ENCODE measurements at regions not wholly inside any gene's neighbourhood (a gene's known extent, or its start where the extent isn't known, plus 50 kb on each side); places are given as distances from the start of the nearest gene placed in this dataset.

GRCh38 chr2:105646774-105647076, 98.0 kb upstream of the NCK2 start:
- no peak overlapping the region for H3K4me3 Mint-ChIP-seq

GRCh38 chr2:105645938-105646773, 98.6 kb upstream of the NCK2 start:
- H3K4me1 Mint-ChIP-seq (ENCODE audit: low read depth), result no peaks in the 10 kb centered on the region
- H3K27me3 Mint-ChIP-seq (ENCODE audit: low read depth), result peaks cover 10% of the 10 kb centered on the region
- no peak for DNase-seq
- H3K27ac Mint-ChIP-seq, result no peak overlapping the region
- POLR2A ChIA-PET, result no interaction called here
- no peak for ATAC-seq
- H3K4me3 Mint-ChIP-seq, result no peak overlapping the region
- no peaks in the 10 kb centered on the region for H3K36me3 Mint-ChIP-seq (ENCODE audit: low read depth)
- no peaks in the 10 kb centered on the region for H3K9me3 Mint-ChIP-seq (ENCODE audit: insufficient read depth)
- CTCF ChIA-PET, result no interaction called here

More at GRCh38 chr2:105646774-105647076, 98.0 kb upstream of the NCK2 start:
- CTCF ChIA-PET, result no interaction called here
- Mint-ChIP-seq H3K4me1 (ENCODE audit: low read depth) (no peaks in the 10 kb centered on the region), H3K27ac (no peak overlapping the region), H3K36me3 (ENCODE audit: low read depth) (no peaks in the 10 kb centered on the region), H3K9me3 (ENCODE audit: insufficient read depth) (no peaks in the 10 kb centered on the region), H3K27me3 (ENCODE audit: low read depth) (peaks cover 10% of the 10 kb centered on the region)
- ATAC-seq (no peak), DNase-seq (no peak)
- POLR2A ChIA-PET, result no interaction called here

- ChIA-PET CTCF (no interaction called here), POLR2A (no interaction called here)
- Mint-ChIP-seq H3K27me3 (ENCODE audit: low read depth) (peaks cover 10% of the 10 kb centered on the region), H3K4me3 (no peak overlapping the region), H3K36me3 (ENCODE audit: low read depth) (no peaks in the 10 kb centered on the region), H3K4me1 (ENCODE audit: low read depth) (no peaks in the 10 kb centered on the region), H3K9me3 (ENCODE audit: insufficient read depth) (no peaks in the 10 kb centered on the region), H3K27ac (no peak overlapping the region)
- no peak for DNase-seq
- no peak for ATAC-seq
These were observed 99.4 kb upstream of the NCK2 start for GRCh38 chr2:105645031-105645937.

GRCh38 chr2:105644174-105644980, 100.3 kb upstream of the NCK2 start:
- H3K4me3 Mint-ChIP-seq, result no peak overlapping the region
- peaks cover 10% of the 10 kb centered on the region for H3K27me3 Mint-ChIP-seq (ENCODE audit: low read depth)
- H3K4me1 Mint-ChIP-seq (ENCODE audit: low read depth), result no peaks in the 10 kb centered on the region
- CTCF ChIA-PET, result no interaction called here
- H3K36me3 Mint-ChIP-seq (ENCODE audit: low read depth), result no peaks in the 10 kb centered on the region
- DNase-seq, result no peak
- POLR2A ChIA-PET, result no interaction called here
- no peak for ATAC-seq
- no peaks in the 10 kb centered on the region for H3K9me3 Mint-ChIP-seq (ENCODE audit: insufficient read depth)
- no peak overlapping the region for H3K27ac Mint-ChIP-seq

- ChIA-PET CTCF (no interaction called here), POLR2A (no interaction called here)
- ATAC-seq (no peak), DNase-seq (no peak)
- H3K27ac Mint-ChIP-seq, result no peak overlapping the region
- H3K9me3 Mint-ChIP-seq (ENCODE audit: insufficient read depth), result no peaks in the 10 kb centered on the region
- H3K27me3 Mint-ChIP-seq (ENCODE audit: low read depth), result peaks cover 7% of the 10 kb centered on the region
- H3K4me1 Mint-ChIP-seq (ENCODE audit: low read depth), result no peaks in the 10 kb centered on the region
- no peaks in the 10 kb centered on the region for H3K36me3 Mint-ChIP-seq (ENCODE audit: low read depth)
- no peak overlapping the region for H3K4me3 Mint-ChIP-seq
These were observed 101.1 kb upstream of the NCK2 start for GRCh38 chr2:105643405-105644173.

- H3K36me3 Mint-ChIP-seq (ENCODE audit: low read depth), result no peaks in the 10 kb centered on the region
- no peak overlapping the region for H3K4me3 Mint-ChIP-seq
- ATAC-seq (no peak), DNase-seq (no peak)
- no peaks in the 10 kb centered on the region for H3K9me3 Mint-ChIP-seq (ENCODE audit: insufficient read depth)
- H3K4me1 Mint-ChIP-seq (ENCODE audit: low read depth), result no peaks in the 10 kb centered on the region
- no peak overlapping the region for H3K27ac Mint-ChIP-seq
- peaks cover 7% of the 10 kb centered on the region for H3K27me3 Mint-ChIP-seq (ENCODE audit: low read depth)
- ChIA-PET POLR2A (no interaction called here), CTCF (interaction anchor here (1.6 kb wide), 1 partner anchor 29 kb away, joined by 3 read pairs; no protein-coding TSS in a partner anchor)
These were observed 103.3 kb upstream of the NCK2 start for GRCh38 chr2:105641389-105641811.

GRCh38 chr2:105640246-105640645, 104.5 kb upstream of the NCK2 start:
- DNase-seq, result no peak
- ChIA-PET CTCF (interaction anchor here (1.6 kb wide), 1 partner anchor 30 kb away, joined by 3 read pairs; no protein-coding TSS in a partner anchor), POLR2A (no interaction called here)
- Mint-ChIP-seq H3K27me3 (ENCODE audit: low read depth) (peaks cover 5% of the 10 kb centered on the region), H3K36me3 (ENCODE audit: low read depth) (no peaks in the 10 kb centered on the region), H3K4me3 (no peak overlapping the region), H3K27ac (no peak overlapping the region), H3K9me3 (ENCODE audit: insufficient read depth) (no peaks in the 10 kb centered on the region), H3K4me1 (ENCODE audit: low read depth) (no peaks in the 10 kb centered on the region)
- ATAC-seq, result no peak

GRCh38 chr2:105636109-105636740, 108.5 kb upstream of the NCK2 start:
- Mint-ChIP-seq H3K36me3 (ENCODE audit: low read depth) (no peaks in the 10 kb centered on the region), H3K27ac (no peak overlapping the region), H3K9me3 (ENCODE audit: insufficient read depth) (no peaks in the 10 kb centered on the region), H3K4me3 (no peak overlapping the region), H3K27me3 (ENCODE audit: low read depth) (peaks cover 5% of the 10 kb centered on the region), H3K4me1 (ENCODE audit: low read depth) (no peaks in the 10 kb centered on the region)
- CTCF ChIA-PET, result no interaction called here
- DNase-seq, result no peak
- ATAC-seq, result no peak
- POLR2A ChIA-PET, result no interaction called here

GRCh38 chr2:105635564-105635963, 109.1 kb upstream of the NCK2 start:
- no peak for ATAC-seq
- ChIA-PET POLR2A (no interaction called here), CTCF (no interaction called here)
- Mint-ChIP-seq H3K9me3 (ENCODE audit: insufficient read depth) (no peaks in the 10 kb centered on the region), H3K27ac (no peak overlapping the region), H3K36me3 (ENCODE audit: low read depth) (no peaks in the 10 kb centered on the region), H3K4me3 (no peak overlapping the region), H3K27me3 (ENCODE audit: low read depth) (peaks cover 5% of the 10 kb centered on the region), H3K4me1 (ENCODE audit: low read depth) (no peaks in the 10 kb centered on the region)
- no peak for DNase-seq

- DNase-seq (no peak), ATAC-seq (no peak)
- POLR2A ChIA-PET, result no interaction called here
- Mint-ChIP-seq H3K36me3 (ENCODE audit: low read depth) (no peaks in the 10 kb centered on the region), H3K27ac (no peak overlapping the region), H3K4me1 (ENCODE audit: low read depth) (peaks cover 6% of the 10 kb centered on the region), H3K9me3 (ENCODE audit: insufficient read depth) (no peaks in the 10 kb centered on the region), H3K27me3 (ENCODE audit: low read depth) (peaks cover 5% of the 10 kb centered on the region), H3K4me3 (no peak overlapping the region)
- CTCF ChIA-PET, result no interaction called here
These were observed 110.5 kb upstream of the NCK2 start for GRCh38 chr2:105634198-105634597.

GRCh38 chr2:105631922-105632321, 112.8 kb upstream of the NCK2 start:
- no peaks in the 10 kb centered on the region for H3K36me3 Mint-ChIP-seq (ENCODE audit: low read depth)
- ChIA-PET CTCF (no interaction called here), POLR2A (interaction anchor here (0.6 kb wide), 1 partner anchor 224 kb away, joined by 3 read pairs; no protein-coding TSS in a partner anchor)
- peaks cover 10% of the 10 kb centered on the region for H3K27me3 Mint-ChIP-seq (ENCODE audit: low read depth)
- H3K4me3 Mint-ChIP-seq, result no peak overlapping the region
- H3K27ac Mint-ChIP-seq, result no peak overlapping the region
- no peaks in the 10 kb centered on the region for H3K9me3 Mint-ChIP-seq (ENCODE audit: insufficient read depth)
- peaks cover 6% of the 10 kb centered on the region for H3K4me1 Mint-ChIP-seq (ENCODE audit: low read depth)
- no peak for ATAC-seq
- DNase-seq, result no peak
